Loucy (cell line): ENCODE measurements at regions not wholly inside any gene's neighbourhood (a gene's known extent, or its start where the extent isn't known, plus 50 kb on each side); places are given as distances from the start of the nearest gene placed in this dataset.

Source experiments
- CTCF ChIP-seq: fragments of 200-600 bp; sonication (generic); conservative IDR thresholded peaks from 2 replicates; pipeline ENCODE4 v1.5.1; 2014; ENCODE audit warnings: mild to moderate bottlenecking, antibody characterized with exemption, low read length
- EZH2phosphoT487 ChIP-seq: fragments of 200-600 bp; IDR thresholded peaks from 2 replicates; pipeline ENCODE4 v1.6.1; 2018; ENCODE audit warnings: antibody characterized with exemption, mild to moderate bottlenecking, moderate library complexity, borderline replicate concordance

GRCh38 chr13:97566907-97567306 lies 132.9 kb downstream of the RAP2A start:
- no peak for TF ChIP-seq CTCF
- TF ChIP-seq EZH2phosphoT487, result no peak
